CD4-positive, alpha-beta T cell treated with Interleukin-17A for 4 hours (primary cell): ENCODE measurements at regions not wholly inside any gene's neighbourhood (a gene's known extent, or its start where the extent isn't known, plus 50 kb on each side); places are given as distances from the start of the nearest gene placed in this dataset.
"Not testable (repeated sequence)": the region's sequence is repeated elsewhere in the genome, so short reads cannot be mapped to it uniquely, and the experiment has no call there.

ENCODE experiments used
- DNase-seq: peaks from one replicate; pipeline ENCODE4 v3.0.0-alpha.2; 2020; ENCODE audit warnings: mixed read lengths

DNA sequence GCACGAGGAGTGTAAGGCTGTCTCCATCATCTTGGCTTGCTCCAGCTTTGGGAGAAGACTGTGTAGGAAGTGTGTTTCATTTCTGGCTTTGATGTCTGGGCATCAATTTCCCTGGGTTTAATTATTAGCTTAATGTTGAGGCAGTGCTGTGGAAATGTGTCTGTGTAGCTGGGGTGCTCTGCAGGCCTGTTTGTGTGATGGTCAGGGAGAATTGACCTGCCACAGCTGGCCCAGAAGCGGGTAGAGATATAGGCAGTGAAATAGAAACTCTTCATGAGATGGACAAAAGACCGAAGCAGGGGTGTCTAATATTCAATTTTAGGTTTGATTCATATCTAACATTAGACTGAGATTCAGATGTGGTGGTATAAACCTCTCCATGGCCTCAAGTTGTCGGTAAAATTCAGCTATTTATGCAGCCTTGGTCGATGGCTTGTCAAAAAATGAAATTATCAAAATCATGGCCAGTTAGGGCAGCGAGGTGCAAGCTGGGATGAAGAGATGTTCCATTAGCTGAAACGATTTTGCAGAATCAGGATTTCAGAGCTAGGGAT lies 95.3 kb upstream of the SNX9 start:
- no peak for DNase-seq

DNA sequence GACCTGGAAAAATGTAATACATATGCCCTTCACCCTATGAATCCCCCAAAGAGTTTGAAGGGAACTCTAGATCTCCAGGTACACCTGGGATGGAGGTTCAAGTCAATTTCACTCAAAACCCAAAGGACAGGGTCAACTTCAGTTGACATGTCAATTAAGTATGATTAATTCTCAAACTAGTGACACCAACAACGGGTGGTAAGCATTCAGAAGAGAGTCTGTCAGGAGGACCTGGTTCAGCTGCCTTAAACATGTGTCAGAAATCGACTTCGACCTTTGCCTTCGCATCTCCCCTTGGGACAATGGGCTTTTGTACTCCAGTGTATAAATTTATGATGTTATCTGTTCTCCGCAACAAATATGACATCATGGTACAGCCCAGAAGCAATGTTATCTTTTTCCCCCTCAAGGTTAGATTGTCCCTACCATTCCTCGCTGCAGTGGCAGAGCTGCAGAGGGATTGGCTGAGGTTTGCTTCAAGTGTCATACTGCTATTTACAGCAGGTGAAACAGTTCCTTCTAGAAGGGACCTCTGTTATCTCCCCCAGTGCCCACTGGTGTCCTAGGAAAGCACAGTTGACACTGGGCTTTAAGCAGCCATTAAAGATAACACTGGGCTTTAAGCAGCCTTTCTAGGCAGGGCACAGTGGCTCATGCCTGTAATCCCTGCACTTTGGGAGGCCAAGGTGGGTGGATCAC lies 94.7 kb upstream of the SNX9 start:
- no peak for DNase-seq

DNA sequence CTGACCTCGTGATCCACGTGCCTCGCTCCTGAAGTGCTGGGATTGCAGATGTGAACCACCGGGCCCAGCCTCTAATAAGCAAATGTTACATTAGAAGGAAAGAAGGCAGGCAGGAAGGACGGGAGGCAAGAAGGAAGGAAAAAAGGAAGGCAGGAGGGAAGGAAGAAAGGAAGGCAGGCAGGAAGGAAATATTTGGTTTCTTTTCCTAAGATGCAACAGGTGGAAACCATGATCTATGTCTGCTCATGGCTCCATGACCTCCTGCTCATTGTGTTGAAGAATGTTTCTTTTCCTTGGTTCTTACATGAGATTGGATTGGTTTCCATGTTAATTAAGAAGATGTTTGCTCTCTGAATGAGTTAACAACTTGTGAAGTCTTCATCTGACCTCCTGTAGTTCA lies 91.8 kb upstream of the SNX9 start:
- no peak for DNase-seq

DNA sequence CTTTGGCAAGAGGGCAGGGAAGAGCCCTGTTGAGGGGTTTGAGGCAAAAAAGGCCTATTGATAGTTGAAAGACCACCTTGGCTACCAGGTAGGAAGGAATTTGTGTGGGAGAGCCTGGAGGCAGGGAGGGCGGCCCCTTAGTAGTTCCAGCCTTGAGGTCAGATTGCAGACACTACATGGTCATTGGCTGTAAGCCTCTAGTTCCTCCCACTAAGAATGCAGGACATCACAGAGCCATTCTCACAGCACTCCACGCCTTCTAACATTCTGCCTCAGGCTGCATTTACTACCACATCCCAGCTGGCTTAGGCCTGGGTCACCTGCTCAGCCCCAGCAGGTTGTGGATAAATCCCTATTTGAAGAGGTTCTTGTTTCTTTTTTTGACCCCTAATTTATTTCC lies 91.0 kb upstream of the SNX9 start:
- no peak for DNase-seq

DNA sequence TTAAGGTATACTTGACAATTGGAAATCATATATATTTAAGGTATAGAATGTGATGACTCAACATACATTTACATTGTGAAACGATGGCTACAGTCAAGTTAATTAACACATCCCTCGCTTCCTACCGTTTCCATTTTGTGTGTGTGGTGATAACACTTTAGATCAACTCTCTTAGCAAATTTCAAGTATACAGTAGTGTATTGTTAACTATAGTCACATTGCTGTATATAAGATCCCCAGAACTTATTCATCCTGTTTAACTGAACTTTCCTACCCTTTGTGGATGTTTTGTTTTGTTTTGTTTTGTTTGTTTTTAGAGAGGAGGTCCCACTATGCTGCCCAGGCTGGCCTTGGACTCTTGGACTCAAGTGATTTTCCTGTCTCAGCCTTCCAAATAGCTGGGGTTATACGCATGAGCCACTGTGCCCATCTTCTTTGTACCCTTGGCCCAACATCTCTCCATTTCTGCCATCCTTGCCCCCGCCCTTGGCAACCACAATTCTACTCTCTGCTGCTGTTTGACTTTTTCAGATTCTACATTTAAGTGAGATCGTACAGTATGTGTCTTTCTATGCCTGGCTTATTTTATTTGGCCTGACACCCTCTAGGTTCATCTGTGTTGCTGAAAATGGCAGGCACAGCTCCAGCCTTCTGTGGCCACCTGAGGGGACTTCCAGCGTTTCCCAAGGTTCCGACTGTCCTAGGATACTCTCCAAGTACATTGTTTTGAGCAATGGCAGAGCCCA lies 90.5 kb upstream of the SNX9 start:
- DNase-seq = no peak

DNA sequence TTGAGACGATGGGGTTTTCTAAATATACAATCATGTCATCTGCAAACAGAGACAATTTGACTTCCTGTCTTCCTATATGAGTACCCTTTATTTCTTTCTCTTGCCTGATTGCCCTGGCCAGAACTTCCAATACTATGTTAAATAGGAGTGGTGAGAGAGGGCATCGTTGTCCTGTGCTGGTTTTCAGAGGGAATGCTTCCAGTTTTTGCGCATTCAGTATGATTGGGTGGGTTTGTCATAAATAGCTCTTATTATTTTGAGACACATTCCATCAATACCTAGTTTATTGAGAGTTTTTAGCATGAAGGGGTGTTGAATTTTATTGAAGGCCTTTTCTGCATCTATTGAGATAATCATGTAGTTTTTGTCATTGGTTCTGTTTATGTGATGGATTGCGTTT lies 86.5 kb upstream of the SNX9 start:
- DNase-seq = not testable (repeated sequence)

DNA sequence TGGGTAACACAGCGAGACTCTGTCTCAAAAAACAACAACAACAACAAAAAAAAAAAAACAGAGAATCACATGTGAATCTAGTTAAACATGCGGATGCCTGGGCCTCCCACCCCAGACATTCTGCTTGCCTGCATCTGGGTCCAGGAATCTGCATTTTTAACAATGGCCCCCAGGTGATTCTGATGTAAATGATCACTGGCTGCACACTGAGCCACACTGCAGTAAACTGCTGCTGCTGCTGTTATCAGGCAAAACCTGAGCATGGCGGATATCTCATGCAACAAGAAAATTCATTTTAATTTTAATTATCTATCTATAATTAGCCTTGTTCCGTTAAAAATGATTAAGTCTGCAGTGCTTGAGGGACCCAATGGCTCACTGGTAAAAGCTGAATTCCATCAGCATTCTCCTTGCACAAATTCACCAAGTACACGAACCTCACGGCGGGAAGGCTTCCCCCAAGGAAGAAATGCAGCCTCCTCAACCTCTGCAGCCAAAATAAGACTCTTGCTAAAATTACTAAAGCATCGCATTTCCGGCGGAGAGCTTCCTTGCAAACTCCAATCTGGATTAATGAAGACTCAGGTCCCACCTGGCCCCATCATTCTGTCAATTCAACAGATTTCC lies 81.6 kb upstream of the SNX9 start:
- DNase-seq = no peak

DNA sequence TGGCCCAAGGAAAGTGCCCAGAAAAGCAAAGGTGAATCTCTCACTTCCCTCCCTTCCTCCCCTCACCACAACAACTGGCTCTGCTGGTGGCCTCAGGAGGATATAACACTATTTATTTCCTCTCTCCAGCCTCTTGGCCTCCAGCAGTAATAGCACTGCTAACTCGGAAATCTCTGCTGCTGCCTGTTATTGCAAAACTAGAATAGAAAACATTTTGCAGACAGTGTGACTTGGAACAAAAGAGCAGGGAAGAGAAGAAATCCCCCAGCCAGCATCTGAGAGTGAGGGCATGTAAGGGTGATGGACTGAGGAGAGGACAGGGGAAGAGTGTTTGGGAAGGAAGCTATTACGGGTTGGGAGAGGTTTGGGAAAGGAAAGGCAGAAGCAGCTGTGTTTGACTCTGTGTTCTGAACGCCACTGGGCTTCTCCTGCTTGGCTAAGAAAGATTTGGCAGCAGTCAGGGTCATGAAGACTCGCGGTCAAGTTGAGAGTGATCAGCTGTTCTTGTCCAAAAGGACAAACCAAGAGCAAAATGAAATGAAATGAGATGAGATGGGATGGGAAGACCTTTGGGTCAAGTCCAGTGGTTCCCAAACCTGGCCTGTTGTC lies 81.0 kb upstream of the SNX9 start:
- DNase-seq = no peak

DNA sequence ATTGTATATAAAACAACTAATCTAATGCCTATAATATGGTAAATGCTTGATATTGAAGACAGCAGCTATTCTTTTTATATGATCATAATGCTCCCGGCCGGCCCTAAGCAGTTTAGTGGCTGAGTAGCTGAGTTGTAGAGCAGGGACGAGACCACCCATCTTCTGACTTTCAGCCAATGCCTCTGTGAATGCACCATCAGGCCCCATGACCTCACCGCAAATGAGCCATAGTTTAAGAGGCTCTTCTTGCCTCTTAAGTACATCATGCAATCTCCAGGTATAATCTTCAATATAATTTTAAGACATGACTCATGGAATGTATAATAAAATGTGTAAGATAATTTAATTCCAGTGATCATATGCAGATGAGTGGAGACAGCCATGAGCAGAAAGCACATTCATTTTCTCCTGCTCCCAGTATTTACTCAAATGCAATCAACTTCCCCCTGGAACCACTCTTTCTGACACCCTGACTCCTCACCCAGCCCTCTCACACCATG lies 78.9 kb upstream of the SNX9 start:
- DNase-seq = no peak

DNA sequence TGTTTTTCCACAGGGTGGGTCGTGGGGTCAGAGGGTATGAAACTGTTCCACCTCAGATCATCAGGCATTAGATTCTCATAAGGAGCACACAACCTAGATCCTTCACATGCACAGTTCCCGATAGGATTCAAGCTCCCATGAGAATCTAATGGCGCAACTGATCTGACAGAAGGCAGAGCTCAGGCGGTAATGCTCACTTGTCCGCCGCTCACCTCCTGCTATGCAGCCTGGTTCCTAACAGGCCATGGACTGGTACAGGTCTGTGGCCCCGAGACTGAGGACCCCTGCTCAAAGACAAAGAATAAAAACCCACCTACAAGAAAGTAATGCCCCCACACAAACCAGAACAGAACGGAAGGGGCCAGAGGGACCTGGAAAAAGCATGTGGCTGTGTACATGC lies 76.1 kb upstream of the SNX9 start:
- no peak for DNase-seq

DNA sequence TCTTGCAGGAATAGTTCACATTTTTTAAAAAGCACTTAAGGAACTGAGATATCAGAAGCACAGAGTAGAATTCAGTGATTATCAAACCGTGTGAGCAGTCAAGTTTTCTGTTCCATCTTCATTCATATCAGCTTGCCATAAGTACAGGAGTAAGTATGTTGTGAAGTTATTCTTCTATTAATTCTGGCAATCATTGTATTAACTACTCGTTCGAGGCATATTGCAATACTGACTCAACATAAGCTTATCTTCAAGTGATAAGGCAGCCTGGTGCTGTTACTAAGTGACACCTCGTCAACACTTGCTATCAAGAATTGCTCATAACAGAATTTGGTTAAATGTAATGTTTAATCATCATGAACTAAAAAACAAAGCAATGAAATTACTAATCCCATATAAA lies 75.7 kb upstream of the SNX9 start:
- no peak for DNase-seq

DNA sequence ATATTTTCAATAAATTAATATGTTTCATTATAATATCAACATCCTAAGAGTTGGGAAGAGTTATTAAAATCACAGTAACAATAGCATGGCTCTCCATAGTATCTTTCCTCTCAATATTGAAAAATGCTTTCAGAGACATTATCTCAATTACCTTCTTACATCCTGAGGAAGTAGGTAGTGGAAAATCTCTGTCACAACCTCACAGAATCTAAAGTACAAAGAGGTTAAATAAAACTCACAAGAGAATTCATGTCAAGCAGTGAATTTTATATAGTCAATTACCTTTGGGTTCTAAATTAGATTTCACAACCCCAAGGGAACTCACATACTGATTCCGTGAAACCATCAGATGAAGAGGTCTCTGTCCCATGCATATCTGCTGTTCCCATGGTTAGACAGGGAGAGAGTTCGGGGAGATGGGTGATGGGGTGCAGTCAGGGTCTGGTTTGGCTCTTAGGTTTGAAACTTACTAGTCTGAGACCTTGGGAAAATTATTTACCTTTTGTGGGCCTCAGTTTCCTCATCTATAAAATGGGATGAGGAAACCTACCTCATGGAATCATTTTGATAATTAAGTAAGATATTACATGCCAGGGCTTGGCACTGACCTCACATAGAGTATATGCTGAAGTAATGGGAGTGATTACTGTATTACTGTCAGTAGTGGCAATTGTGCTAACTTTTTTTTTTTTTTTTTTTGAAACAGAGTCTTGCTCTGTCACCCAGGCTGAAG lies 74.0 kb upstream of the SNX9 start:
- DNase-seq = no peak

DNA sequence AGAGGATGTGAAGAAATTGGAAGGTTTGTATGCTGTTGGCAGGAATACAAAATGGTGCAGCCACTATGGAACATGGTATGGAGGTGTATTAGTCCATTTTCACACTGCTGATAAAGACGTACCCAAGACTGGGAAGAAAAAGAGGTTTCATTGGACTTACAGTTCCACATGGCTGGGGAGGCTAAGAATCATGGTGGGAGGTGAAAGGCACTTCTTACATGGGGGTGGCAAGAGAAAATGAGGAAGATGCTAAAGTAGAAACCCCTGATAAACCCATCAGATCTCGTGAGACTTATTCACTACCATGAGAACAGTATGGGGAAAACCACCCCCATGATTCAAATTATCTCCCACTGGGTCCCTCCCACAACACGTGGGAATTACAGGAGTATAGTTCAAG lies 72.1 kb upstream of the SNX9 start:
- DNase-seq = not testable (repeated sequence)

DNA sequence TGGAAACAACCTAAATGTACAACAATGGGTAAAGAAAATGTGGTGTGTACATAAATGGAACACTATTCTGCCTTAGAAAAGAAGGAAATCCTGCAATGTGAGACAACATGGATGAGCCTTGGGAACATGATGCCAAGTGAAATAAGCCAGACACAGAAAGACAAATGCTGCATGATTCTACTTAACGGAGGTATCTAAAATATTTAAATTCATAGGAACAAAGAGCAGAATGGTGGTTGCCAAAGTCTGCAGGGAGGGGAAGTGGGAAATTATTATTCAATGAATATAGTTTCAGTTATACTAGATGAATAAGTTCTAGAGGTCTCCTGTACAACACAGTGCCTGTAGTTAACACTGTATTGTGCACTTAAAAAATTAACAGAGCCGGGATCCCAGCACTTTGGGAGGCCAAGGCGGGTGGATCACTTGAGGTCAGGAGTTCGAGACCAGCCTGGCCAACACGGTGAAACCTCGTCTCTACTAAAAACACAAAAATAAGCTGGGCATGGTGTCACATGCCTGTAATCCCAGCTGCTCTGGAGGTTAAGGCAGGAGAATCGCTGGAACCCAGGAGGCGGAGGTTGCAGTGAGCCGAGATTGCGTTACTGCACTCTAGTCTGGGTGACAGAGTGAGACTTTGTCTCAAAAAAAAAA lies 71.4 kb upstream of the SNX9 start:
- DNase-seq = no peak

DNA sequence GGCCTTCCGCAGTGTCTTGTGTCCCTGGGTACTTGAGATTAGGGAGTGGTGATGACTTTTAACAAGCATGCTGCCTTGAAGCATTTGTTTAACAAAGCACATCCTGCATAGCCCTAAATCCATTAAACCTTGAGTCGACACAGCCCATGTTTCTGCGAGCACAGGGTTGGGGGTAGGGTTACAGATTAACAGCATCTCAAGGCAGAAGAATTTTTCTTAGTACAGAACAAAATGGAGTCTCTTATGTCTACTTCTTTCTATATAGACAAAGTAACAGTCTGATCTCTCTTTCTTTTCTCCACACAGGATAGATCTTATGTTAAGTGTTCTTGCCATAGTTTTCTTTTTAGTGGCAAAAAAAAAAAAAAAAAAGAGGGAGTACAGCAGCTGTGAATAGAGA lies 70.2 kb upstream of the SNX9 start:
- not testable (repeated sequence) for DNase-seq

DNA sequence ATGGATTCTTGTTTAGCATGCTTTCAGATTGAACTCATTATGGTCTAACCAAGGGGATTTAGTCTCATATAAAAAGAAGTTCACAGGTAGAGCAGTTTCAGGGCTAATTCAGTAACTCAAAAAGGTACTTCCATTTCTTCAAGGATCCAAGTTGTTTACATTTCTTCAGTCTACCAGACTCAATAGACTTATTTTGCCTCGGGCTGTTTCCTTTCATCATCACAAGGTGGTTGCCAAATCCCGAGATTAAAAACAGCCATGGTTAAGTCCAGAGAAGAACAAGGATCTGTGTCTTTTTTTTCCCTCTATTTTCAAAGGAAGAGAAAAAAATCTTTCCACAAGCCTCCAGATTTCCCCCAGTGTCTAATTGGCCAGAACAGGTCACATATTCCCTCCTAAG lies 69.8 kb upstream of the SNX9 start:
- no peak for DNase-seq

DNA sequence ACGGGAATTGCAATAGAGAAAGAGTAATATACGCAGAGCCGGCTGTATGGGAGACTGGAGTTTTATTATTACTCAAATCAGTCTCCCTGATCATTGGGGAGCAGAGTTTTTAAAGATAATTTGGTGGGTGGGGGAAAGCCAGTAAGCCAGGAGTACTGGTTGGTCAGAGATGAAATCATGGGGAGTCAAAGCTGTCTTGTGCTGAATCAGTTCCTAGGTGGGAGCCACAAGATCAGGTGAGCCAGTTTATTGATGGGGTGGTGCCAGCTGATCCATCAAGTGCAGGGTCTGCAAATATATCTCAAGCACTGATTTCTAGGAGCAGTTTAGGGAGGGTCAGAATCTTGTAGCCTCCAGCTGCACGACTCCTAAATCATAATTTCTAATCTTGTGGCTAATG lies 69.2 kb upstream of the SNX9 start:
- DNase-seq = not testable (repeated sequence)

DNA sequence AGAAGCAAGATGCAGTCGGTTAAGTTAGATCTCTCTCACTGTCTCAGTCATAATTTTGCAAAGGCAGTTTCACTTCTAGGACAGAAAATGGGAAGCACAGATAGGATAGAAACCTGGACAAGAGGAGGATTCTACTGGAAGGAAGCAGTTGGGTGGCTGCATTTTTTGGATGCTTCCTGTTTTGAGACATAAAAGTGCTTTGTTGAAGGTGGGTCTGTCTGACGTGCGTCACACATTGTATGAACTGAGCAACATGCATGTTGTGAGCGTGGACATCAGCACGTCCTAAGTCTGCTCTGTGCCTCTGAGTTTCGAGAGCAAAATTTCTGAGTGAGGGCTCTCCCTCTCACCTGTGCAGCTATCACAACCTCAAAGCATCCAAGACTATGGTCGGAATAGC lies 68.7 kb upstream of the SNX9 start:
- no peak for DNase-seq

DNA sequence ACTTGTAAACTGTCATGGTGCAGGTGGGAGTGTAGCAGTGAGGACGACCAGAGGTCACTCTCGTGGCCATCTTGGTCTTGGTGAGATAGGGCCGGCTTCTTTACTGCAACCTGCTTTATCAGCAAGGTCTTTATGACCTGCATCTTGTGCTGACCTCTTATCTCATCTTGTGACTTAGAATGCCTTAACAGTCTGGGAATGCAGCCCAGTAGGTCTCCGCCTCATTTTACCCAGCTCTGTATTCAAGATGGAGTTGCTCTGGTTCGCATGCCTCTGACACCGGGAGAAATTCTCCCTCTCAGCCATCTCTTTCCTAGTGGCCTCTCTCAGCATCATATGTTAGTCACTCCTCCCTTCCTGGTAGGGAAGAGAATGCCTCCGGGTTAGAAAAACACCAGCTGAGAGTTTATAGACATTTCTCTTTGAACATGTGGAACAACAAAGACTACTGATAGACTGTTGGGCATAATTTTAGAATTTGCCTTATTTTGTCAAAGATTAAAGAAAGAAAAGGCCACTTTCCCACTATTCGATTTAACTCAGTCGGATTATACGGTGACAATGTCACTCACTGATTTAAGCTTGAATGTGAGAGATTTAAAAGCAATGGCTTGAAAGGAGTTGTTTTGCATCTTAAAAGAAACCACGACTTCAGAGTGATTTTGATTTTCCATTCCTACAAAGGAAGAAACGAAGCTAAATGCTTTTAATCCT lies 67.9 kb upstream of the SNX9 start:
- no peak for DNase-seq

DNA sequence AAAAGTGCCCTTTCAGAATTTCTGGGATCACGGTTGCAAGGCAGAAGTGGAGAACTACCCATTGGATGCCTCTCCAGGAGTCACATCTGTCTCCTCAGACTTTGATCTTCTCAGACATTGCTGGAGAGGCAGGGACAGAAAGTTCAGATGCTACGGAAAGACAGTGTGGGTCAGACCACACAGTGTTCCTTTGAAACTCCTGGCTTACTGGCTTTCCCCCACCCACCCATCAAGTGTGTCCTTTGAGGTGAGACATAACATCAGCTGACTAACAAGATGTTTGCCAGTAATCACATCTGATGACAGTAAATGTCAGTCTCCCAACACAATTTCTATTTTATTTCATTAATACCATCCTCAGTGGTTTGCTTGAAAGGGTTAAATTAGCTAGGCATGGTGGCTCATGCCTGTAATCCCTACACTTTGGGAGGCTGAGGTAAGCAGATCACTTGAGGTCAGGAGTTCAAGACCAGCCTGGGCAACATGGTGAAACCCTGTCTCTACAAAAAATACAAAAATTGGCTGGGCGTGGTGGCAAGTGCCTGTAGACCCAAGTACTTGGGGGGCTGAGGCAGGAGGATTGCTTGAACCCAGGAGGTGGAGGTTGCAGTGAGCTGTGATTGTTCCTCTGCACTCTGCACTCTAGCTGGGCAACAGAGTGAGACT lies 67.2 kb upstream of the SNX9 start:
- DNase-seq = peak; percentile 54
